GM10248 (cell line): ENCODE measurements at regions not wholly inside any gene's neighbourhood (a gene's known extent, or its start where the extent isn't known, plus 50 kb on each side); places are given as distances from the start of the nearest gene placed in this dataset.

Experiments used
- CTCF ChIA-PET: fragments of 300-600 bp; sonication (Branson Sonifier 250); formaldehyde crosslinking; extraction: SDS; loops from one replicate; lab custom pipeline; 2021; ENCODE audit warnings: antibody characterized with exemption; lab: Yijun Ruan, JAX
- POLR2A ChIA-PET: fragments of 350-650 bp; sonication (Branson Sonifier 250); formaldehyde crosslinking; extraction: SDS; loops from one replicate; lab custom pipeline; 2020; ENCODE audit warnings: antibody characterized with exemption; lab: Yijun Ruan, JAX
- DNase-seq: peaks from one replicate; pipeline ENCODE4 v3.0.0; 2012; ENCODE audit errors: extremely low spot score
- TF ChIP-seq, protein P1 (sequence below): IDR thresholded peaks from 2 replicates; pipeline ENCODE4 v1.5.1; 2012; ENCODE audit warnings: mild to moderate bottlenecking, low read depth; ENCODE audit errors: extremely low read depth, missing control alignments, control extremely low read depth

DNA sequence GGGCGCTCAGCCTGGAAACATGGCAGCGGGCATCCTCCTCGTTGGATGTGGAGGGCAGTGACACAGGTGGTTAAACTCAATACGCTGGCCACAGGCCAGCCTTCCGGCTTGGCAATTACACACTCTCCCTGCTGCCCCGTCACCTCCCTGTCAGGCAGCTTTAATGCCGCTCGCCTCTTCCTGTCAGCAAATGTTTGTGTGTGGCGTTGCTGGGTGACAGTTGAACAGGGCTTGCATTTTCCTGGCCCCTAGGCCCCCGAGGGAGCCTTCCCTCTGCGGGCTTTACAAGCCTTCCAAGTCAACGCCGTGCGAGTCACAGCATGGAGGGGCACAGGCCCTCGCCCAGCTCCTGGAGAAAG is 620.0 kb downstream of the BCOR start:
- CTCF ChIA-PET: interaction anchor here (1.5 kb wide), 1 partner anchor 11 kb away, joined by 4 read pairs; no protein-coding TSS in a partner anchor

DNA sequence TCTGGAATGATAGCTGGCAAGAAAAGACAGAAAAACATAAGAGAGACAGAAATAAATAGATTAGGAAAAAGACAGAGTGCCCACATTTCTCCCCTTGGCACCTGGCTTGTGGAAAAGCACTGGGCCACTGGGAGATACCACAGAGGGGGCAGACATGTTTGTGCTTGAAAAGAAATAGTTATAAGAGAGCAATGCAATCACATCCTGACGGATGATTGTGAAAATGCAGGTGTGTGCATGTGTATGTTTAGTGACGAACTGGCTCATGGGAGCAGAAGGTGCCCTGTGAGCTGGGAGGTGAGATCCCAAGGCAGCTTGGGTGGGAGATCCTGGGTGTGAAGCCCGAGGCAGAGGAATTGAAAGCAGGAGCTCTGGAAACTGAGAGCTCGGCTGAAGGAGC is 617.9 kb downstream of the BCOR start:
- CTCF ChIA-PET: interaction anchor here (1.3 kb wide), 1 partner anchor 37 kb away, joined by 3 read pairs; no protein-coding TSS in a partner anchor
- TF ChIP-seq, protein P1, sequence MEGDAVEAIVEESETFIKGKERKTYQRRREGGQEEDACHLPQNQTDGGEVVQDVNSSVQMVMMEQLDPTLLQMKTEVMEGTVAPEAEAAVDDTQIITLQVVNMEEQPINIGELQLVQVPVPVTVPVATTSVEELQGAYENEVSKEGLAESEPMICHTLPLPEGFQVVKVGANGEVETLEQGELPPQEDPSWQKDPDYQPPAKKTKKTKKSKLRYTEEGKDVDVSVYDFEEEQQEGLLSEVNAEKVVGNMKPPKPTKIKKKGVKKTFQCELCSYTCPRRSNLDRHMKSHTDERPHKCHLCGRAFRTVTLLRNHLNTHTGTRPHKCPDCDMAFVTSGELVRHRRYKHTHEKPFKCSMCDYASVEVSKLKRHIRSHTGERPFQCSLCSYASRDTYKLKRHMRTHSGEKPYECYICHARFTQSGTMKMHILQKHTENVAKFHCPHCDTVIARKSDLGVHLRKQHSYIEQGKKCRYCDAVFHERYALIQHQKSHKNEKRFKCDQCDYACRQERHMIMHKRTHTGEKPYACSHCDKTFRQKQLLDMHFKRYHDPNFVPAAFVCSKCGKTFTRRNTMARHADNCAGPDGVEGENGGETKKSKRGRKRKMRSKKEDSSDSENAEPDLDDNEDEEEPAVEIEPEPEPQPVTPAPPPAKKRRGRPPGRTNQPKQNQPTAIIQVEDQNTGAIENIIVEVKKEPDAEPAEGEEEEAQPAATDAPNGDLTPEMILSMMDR: no peak
- POLR2A ChIA-PET: no interaction called here
- no peak for DNase-seq

More for the DNA sequence above, 620.0 kb downstream of the BCOR start:
- TF ChIP-seq, protein P1: no peak
- POLR2A ChIA-PET: no interaction called here
- no peak for DNase-seq

DNA sequence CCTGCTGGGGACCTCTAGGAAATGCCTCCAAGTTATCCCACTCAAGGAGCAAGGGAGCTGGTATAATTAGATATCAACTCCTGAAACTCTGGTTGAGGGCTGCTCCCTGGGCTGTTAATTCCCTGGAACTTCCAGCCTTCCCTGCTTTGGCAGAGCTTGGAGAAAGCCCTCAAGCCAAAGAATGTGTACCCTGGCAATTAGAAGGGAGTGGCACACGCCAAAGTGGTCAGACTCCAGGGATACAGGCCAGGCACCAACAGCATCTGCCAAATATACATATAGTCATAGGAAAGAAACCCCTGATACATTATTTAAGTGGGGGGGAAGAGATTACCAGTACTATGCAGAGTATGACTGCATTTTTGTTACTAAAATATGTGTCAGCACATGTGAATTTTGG is 616.8 kb downstream of the BCOR start:
- TF ChIP-seq, protein P1: no peak
- no peak for DNase-seq
- ChIA-PET CTCF (no interaction called here), POLR2A (no interaction called here)

DNA sequence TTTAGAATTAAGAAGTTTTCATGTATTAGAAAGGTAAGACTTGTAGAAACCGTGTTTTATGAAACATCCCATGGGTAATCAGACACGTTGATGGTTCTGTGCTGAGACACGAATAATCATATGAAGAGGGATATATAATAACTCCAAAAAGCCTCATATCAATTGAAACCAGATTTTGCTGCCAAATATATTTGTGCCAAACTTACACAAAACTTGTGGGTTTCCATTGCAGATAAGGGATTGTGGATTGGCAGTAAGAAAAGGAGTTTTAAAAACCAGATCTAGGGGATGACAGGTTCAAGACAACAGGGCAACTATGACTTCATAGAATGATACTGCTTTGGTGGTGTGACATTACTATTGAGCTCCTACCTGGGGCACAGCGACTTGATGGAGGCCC is 616.1 kb downstream of the BCOR start:
- no peak for DNase-seq
- TF ChIP-seq, protein P1: no peak
- ChIA-PET CTCF (no interaction called here), POLR2A (no interaction called here)

DNA sequence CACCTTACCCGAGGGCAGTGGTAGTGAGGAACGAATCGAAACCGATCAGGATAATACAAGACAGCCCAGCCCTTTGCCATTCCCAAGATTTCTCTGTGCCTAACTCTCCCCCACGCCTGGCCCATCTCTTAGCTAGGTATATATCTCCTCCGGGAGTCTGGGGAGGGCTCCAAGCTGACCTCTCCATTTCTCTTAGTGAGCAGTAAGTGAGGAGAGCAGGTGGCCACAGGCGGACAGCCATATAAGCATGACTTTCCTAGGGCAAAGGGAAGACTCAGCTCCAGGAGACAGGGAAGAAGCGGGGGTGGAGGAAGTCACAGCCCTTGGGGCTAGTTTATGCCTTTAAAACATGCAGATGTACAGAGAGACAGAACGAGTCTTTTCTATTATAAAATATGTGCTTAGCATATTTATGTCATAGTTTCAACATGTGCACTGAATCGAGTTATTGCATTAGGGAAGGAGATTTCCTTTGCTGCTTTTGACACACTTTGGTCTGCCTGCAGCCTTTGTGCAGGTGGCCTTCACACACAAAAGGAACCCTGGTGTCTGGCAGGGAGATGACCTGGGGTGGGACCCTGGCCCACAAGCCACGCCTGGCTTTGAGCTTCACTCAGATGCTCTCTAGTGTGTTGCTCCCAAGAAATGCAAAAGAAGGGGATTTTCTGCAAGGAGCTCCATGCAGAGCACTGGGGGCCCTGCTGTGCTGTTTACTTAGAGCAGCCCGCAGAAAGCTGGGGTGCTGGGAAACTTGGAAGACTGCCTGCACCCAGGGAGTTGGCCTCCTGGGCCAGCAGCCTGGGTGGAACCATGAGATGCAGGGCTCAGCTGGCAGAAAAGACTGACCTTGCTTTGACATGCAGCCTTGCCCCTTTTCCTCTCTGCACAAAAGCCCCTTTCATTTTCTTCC is 613.3 kb downstream of the BCOR start:
- CTCF ChIA-PET: interaction anchor here (1.3 kb wide), 1 partner anchor 223 kb away, joined by 3 read pairs; no protein-coding TSS in a partner anchor
- POLR2A ChIA-PET: no interaction called here
- DNase-seq: no peak
- TF ChIP-seq, protein P1: no peak

DNA sequence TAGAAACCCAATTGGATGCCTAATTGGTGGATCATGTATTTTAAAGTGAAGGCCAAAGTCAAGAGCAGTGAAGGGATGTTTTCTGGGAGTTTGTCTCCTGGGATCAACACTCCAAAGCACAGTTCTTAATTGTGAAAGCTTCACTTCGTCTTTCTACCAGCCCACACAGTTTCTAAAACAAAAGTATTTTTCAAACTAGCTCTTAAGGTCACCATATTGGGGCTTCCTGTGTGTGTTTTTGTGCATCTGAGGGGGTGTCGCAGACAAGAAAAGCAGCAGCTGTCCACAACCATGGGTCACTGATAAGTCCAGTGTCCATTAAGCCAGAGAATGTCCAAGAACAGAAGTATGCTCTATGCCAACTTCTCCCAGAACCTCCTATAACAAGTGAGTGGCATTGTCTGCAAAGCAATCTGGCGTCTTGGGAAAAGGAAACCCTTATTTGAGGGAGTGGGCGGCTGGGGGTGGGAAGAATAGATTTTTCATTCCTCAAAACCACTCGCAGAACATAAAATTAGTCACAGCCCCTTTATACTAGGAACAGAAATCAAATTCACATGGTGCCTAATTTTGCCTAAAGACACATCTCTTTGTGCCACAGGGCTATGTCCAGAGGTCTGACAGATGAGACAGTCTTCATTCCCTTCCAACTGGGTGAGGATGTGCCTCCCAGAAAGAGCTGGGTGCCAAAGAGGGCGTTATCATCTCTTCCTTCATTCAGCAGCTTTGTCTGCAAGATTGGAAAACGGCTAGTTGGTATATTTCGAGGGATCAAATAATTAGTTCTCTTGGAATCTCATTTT is 610.4 kb downstream of the BCOR start:
- ChIA-PET POLR2A (no interaction called here), CTCF (no interaction called here)
- TF ChIP-seq, protein P1: no peak
- DNase-seq: peak; percentile 30
